Fibroblast of lung (primary cell): ENCODE measurements at regions not wholly inside any gene's neighbourhood (a gene's known extent, or its start where the extent isn't known, plus 50 kb on each side); places are given as distances from the start of the nearest gene placed in this dataset.

Source experiments
- DNase-seq, 2 donors: peaks; one replicate each; pipeline versions ENCODE4 v3.0.0 to v3.0.0-alpha.2; 2010; ENCODE audit warnings: low read depth in 2 of 2
- H2AFZ ChIP-seq: 2 replicates; pipeline ENCODE4 v1.5.1; 2012; ENCODE audit warnings: low read length, control low read depth, inconsistent platforms
- H3K27ac ChIP-seq: 2 replicates; pipeline ENCODE4 v1.5.1; 2011; ENCODE audit warnings: low read length, control low read depth; ENCODE audit not compliant: insufficient read depth
- H3K27me3 ChIP-seq: 2 replicates; pipeline ENCODE4 v1.5.1; 2011; ENCODE audit warnings: mild to moderate bottlenecking, low read length; ENCODE audit not compliant: control insufficient read depth, insufficient read depth
- H3K36me3 ChIP-seq: 2 replicates; pipeline ENCODE4 v1.5.1; 2011; ENCODE audit warnings: low read length; ENCODE audit not compliant: control insufficient read depth, insufficient read depth
- H3K4me1 ChIP-seq: 2 replicates; pipeline ENCODE4 v1.5.1; 2011; ENCODE audit warnings: low read length; ENCODE audit not compliant: control insufficient read depth, insufficient read depth; ENCODE audit errors: extremely low read depth
- H3K4me2 ChIP-seq: 2 replicates; pipeline ENCODE4 v1.5.1; 2011; ENCODE audit warnings: low read length, control low read depth; ENCODE audit not compliant: insufficient read depth; ENCODE audit errors: extremely low read depth
- H3K4me3 ChIP-seq, 4 experiments: fragments of 200-600 bp in 1 of 4; sonication (generic) in 1 of 4; replicated peaks in 1 of 4; 2 replicates each; pipeline ENCODE4 v1.5.1; 2011 to 2016; ENCODE audit warnings: low read length in 4 of 4, low read depth in 3 of 4, mild to moderate bottlenecking in 3 of 4, control low read depth in 2 of 4, inconsistent platforms in 1 of 4, mixed read lengths in 1 of 4; ENCODE audit not compliant: insufficient read depth in 1 of 4; ENCODE audit errors: control extremely low read depth in 1 of 4
- H3K79me2 ChIP-seq: 2 replicates; pipeline ENCODE4 v1.5.1; 2012; ENCODE audit warnings: mild to moderate bottlenecking, low read length, inconsistent platforms; ENCODE audit not compliant: control insufficient read depth, insufficient read depth
- H3K9ac ChIP-seq: 2 replicates; pipeline ENCODE4 v1.5.1; 2011; ENCODE audit warnings: mild to moderate bottlenecking, low read length, control low read depth; ENCODE audit not compliant: insufficient read depth
- H3K9me3 ChIP-seq: 2 replicates; pipeline ENCODE4 v1.5.1; 2012; ENCODE audit warnings: low read depth, low read length; ENCODE audit not compliant: control insufficient read depth, insufficient read depth
- H4K20me1 ChIP-seq: 2 replicates; pipeline ENCODE4 v1.5.1; 2011; ENCODE audit warnings: low read length; ENCODE audit not compliant: control insufficient read depth, insufficient read depth; ENCODE audit errors: extremely low read depth
- CTCF ChIP-seq, 2 donors: IDR thresholded peaks in 1 of 2; conservative IDR thresholded peaks in 1 of 2; 1 replicate in 1 of 2; 2 replicates in 1 of 2; pipeline ENCODE4 v1.5.1; 2011 to 2012; ENCODE audit warnings: low read length in 2 of 2, control low read depth in 1 of 2, inconsistent platforms in 1 of 2, low read depth in 1 of 2, mild to moderate bottlenecking in 1 of 2
- EZH2 ChIP-seq: IDR thresholded peaks from 2 replicates; pipeline ENCODE4 v1.5.1; 2012; ENCODE audit warnings: low read length, control low read depth, mild to moderate bottlenecking; ENCODE audit errors: missing control alignments

DNA sequence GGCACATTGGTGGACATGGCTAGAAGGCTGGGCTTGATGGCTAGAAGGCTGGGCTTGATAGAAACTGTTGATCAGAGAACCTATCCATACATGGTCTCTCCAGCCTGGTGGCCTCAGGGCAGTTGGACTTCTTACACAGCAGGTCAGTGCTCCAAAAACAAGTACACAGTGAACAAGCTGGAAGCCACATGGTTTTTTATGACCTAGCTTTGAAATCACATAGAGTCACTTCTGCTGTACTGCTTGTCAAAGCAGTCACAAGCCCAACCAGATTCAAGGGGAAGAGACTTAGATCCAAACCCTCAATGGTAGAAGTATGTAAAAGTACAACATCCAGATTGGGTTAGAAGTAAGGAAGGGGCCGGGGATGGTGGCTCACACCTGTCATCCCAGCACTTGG, 89.4 kb upstream of the HES1 start:
- H3K27ac ChIP-seq: no peak overlapping the region
- no peaks in the 10 kb centered on the region for H3K79me2 ChIP-seq
- H3K9ac ChIP-seq: no peak overlapping the region
- no peak for DNase-seq
- H3K9me3 ChIP-seq: no peaks in the 10 kb centered on the region
- H3K27me3 ChIP-seq: peaks cover 4% of the 10 kb centered on the region
- no peak overlapping the region for H2AFZ ChIP-seq
- H3K4me2 ChIP-seq: no peak overlapping the region
- no peaks in the 10 kb centered on the region for H3K36me3 ChIP-seq
- H3K4me1 ChIP-seq: no peaks in the 10 kb centered on the region
- H4K20me1 ChIP-seq: no peaks in the 10 kb centered on the region
- TF ChIP-seq EZH2 (no peak), CTCF (conservative IDR thresholded peaks at IDR 0.05 in 1 of 2, IDR thresholded peaks at IDR 0.05 in 1 of 2; ENCODE audit: low read depth in 1 of 2, low read length in 2 of 2) (no peak)
- no peak overlapping the region for H3K4me3 ChIP-seq

DNA sequence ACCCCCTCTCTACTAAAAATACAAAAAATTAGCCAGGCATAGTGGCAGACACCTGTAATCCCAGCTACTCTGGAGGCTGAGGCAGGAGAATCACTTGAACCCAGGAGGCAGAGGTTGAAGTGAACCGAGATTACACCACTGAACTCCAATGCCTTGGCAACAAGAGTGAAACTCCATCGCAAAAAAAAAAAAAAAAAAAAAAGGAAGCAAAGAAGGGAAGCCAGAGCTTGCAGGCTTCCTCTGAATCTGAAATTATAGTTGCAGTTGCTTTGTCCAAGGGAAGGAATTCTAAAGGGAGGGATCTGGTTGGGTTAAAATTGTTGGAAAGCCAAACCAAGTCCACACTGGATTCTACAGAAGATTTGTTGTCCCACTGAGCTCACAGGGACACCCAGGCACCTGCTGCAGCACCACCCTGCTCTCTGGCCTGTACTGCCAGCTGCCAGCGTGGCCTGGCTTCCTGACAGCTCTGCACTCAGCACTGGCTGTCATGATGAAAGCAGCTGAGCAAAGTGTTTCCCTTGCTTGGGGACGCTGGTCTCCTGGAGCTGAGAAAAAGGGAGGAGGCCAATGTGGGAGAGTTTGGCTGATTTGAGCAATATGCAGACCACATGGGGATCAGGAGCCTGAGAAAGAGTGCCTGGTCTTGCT, 88.8 kb upstream of the HES1 start:
- Histone ChIP-seq H3K4me1 (no peaks in the 10 kb centered on the region), H3K27me3 (peaks cover 4% of the 10 kb centered on the region), H3K36me3 (no peaks in the 10 kb centered on the region), H3K9me3 (no peaks in the 10 kb centered on the region), H3K79me2 (no peaks in the 10 kb centered on the region), H3K27ac (no peak overlapping the region), H3K4me3 (no peak overlapping the region), H2AFZ (no peak overlapping the region), H3K9ac (no peak overlapping the region), H3K4me2 (no peak overlapping the region), H4K20me1 (no peaks in the 10 kb centered on the region)
- DNase-seq: no peak
- TF ChIP-seq CTCF (conservative IDR thresholded peaks at IDR 0.05 in 1 of 2, IDR thresholded peaks at IDR 0.05 in 1 of 2; ENCODE audit: low read depth in 1 of 2, low read length in 2 of 2) (no peak), EZH2 (no peak)

- Histone ChIP-seq H3K9me3 (no peaks in the 10 kb centered on the region), H3K4me2 (no peak overlapping the region), H3K4me1 (no peaks in the 10 kb centered on the region), H2AFZ (no peak overlapping the region), H3K27me3 (peaks cover 4% of the 10 kb centered on the region), H4K20me1 (no peaks in the 10 kb centered on the region), H3K27ac (no peak overlapping the region), H3K4me3 (no peak overlapping the region), H3K36me3 (no peaks in the 10 kb centered on the region), H3K9ac (no peak overlapping the region), H3K79me2 (no peaks in the 10 kb centered on the region)
- DNase-seq: no peak
- TF ChIP-seq CTCF (conservative IDR thresholded peaks at IDR 0.05 in 1 of 2, IDR thresholded peaks at IDR 0.05 in 1 of 2; ENCODE audit: low read depth in 1 of 2, low read length in 2 of 2) (no peak), EZH2 (no peak)
These were observed 86.6 kb upstream of the HES1 start for GRCh38 chr3:194049394-194049793.
